A549 (cell line): ENCODE measurements at regions not wholly inside any gene's neighbourhood (a gene's known extent, or its start where the extent isn't known, plus 50 kb on each side); places are given as distances from the start of the nearest gene placed in this dataset.

Experiments
- BHLHE40 ChIP-seq: IDR thresholded peaks from 2 replicates; pipeline ENCODE4 v1.6.1; 2012; ENCODE audit warnings: low read depth, low read length, inconsistent platforms
- CEBPB ChIP-seq, 2 experiments: fragments of >200 bp in 1 of 2; sonication (Bioruptor Twin) in 1 of 2; formaldehyde crosslinking in 1 of 2; IDR thresholded peaks; 2 replicates each; pipeline ENCODE4 v1.6.1; 2012 to 2016
- CHD4 ChIP-seq: fragments of 200-600 bp; sonication (generic); IDR thresholded peaks from 2 replicates; pipeline ENCODE4 v1.6.1; 2016; ENCODE audit warnings: antibody characterized with exemption, mild to moderate bottlenecking, borderline replicate concordance
- ESRRA ChIP-seq: fragments of 150-350 bp; IDR thresholded peaks from 2 replicates; pipeline ENCODE4 v1.6.1; 2014; ENCODE audit warnings: mild to moderate bottlenecking, low read length, borderline replicate concordance
- MAZ ChIP-seq: fragments of 150-350 bp; IDR thresholded peaks from 2 replicates; pipeline ENCODE4 v1.6.1; 2014; ENCODE audit warnings: antibody characterized with exemption, low read depth, low read length, borderline replicate concordance
- TP53 ChIP-seq: fragments of 250-450 bp; sonication (Bioruptor Pico); IDR thresholded peaks from 2 replicates; pipeline ENCODE4 v1.5.0; 2021; ENCODE audit warnings: mild to moderate bottlenecking, moderate library complexity
- TF ChIP-seq, protein P1 (sequence below): fragments of 450-650 bp; IDR thresholded peaks from 2 replicates; pipeline ENCODE4 v1.6.1; 2014; ENCODE audit warnings: antibody characterized with exemption
- TF ChIP-seq, protein P2 (sequence below): fragments of >200 bp; sonication (Bioruptor Twin); formaldehyde crosslinking; IDR thresholded peaks from 3 replicates; pipeline ENCODE4 v1.5.1; 2016
- TF ChIP-seq, protein P3 (sequence below): fragments of 250-450 bp; sonication (Bioruptor Pico); IDR thresholded peaks from 2 replicates; pipeline ENCODE4 v1.5.0; 2021; ENCODE audit warnings: mild to moderate bottlenecking, moderate library complexity, borderline replicate concordance

DNA sequence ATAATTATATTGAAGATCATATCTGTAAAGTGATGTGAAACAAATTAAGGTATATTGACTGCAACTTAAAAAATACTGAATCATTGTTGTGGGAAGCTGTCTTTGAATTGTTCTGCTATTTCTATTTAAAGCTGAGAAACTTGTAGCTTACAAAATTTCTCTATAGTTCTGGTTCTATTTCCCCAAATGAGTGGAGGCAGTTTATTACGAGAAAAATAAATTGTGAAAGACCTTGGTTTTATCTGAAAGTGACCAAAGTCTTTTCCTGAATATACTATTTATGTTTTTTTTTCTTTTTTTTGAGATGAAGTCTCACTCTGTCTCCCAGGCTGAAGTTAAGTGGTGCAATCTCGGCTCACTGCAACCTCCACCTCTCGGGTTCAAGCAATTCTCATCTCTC lies 165.4 kb downstream of the SH3BGRL start:
- TF ChIP-seq CHD4 (no peak), MAZ (no peak), TP53 (CRISPR knock-in tag) (no peak), CEBPB (IDR thresholded peaks at IDR 0.05) (no peak), ESRRA (no peak), BHLHE40 (no peak)
- TF ChIP-seq, protein P1, sequence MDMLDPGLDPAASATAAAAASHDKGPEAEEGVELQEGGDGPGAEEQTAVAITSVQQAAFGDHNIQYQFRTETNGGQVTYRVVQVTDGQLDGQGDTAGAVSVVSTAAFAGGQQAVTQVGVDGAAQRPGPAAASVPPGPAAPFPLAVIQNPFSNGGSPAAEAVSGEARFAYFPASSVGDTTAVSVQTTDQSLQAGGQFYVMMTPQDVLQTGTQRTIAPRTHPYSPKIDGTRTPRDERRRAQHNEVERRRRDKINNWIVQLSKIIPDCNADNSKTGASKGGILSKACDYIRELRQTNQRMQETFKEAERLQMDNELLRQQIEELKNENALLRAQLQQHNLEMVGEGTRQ = no peak
- TF ChIP-seq, protein P2, sequence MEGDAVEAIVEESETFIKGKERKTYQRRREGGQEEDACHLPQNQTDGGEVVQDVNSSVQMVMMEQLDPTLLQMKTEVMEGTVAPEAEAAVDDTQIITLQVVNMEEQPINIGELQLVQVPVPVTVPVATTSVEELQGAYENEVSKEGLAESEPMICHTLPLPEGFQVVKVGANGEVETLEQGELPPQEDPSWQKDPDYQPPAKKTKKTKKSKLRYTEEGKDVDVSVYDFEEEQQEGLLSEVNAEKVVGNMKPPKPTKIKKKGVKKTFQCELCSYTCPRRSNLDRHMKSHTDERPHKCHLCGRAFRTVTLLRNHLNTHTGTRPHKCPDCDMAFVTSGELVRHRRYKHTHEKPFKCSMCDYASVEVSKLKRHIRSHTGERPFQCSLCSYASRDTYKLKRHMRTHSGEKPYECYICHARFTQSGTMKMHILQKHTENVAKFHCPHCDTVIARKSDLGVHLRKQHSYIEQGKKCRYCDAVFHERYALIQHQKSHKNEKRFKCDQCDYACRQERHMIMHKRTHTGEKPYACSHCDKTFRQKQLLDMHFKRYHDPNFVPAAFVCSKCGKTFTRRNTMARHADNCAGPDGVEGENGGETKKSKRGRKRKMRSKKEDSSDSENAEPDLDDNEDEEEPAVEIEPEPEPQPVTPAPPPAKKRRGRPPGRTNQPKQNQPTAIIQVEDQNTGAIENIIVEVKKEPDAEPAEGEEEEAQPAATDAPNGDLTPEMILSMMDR = no peak
- TF ChIP-seq, protein P3, sequence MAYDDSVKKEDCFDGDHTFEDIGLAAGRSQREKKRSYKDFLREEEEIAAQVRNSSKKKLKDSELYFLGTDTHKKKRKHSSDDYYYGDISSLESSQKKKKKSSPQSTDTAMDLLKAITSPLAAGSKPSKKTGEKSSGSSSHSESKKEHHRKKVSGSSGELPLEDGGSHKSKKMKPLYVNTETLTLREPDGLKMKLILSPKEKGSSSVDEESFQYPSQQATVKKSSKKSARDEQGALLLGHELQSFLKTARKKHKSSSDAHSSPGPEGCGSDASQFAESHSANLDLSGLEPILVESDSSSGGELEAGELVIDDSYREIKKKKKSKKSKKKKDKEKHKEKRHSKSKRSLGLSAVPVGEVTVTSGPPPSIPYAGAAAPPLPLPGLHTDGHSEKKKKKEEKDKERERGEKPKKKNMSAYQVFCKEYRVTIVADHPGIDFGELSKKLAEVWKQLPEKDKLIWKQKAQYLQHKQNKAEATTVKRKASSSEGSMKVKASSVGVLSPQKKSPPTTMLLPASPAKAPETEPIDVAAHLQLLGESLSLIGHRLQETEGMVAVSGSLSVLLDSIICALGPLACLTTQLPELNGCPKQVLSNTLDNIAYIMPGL (CRISPR knock-in tag) = no peak
